Endothelial cell of umbilical vein (primary cell): ENCODE measurements at regions not wholly inside any gene's neighbourhood (a gene's known extent, or its start where the extent isn't known, plus 50 kb on each side); places are given as distances from the start of the nearest gene placed in this dataset.

Experiments used
- CTCF ChIP-seq, 2 donors: IDR thresholded peaks; 1 replicate in 1 of 2; 2 replicates in 1 of 2; pipeline ENCODE4 v1.5.1; 2011; ENCODE audit warnings: low read length in 2 of 2, mild to moderate bottlenecking in 2 of 2, moderate library complexity in 2 of 2, control low read depth in 1 of 2, inconsistent platforms in 1 of 2, low read depth in 1 of 2; ENCODE audit not compliant: insufficient read depth in 1 of 2; ENCODE audit errors: extremely low read depth in 1 of 2
- EZH2 ChIP-seq: IDR thresholded peaks from 2 replicates; pipeline ENCODE4 v1.6.1; 2012; ENCODE audit warnings: borderline replicate concordance, low read depth, mild to moderate bottlenecking, moderate library complexity, low read length, inconsistent platforms; ENCODE audit not compliant: severe bottlenecking
- MAX ChIP-seq: IDR thresholded peaks from 2 replicates; pipeline ENCODE4 v1.6.1; 2011; ENCODE audit not compliant: insufficient read depth, insufficient read length
- POLR2A ChIP-seq: IDR thresholded peaks from 2 replicates; pipeline ENCODE4 v1.6.1; 2012; ENCODE audit warnings: low read depth, mild to moderate bottlenecking, control low read depth, low read length
- POLR2AphosphoS5 ChIP-seq: IDR thresholded peaks from 2 replicates; pipeline ENCODE4 v1.6.1; 2012; ENCODE audit warnings: low read depth, mild to moderate bottlenecking, control low read depth, low read length, moderate library complexity; ENCODE audit not compliant: insufficient read depth

GRCh38 chr2:234630801-234631261 is 133.9 kb upstream of the ARL4C start:
- TF ChIP-seq POLR2AphosphoS5 (no peak), CTCF (IDR thresholded peaks at IDR 0.05; ENCODE audit: extremely low read depth in 1 of 2, insufficient read depth in 1 of 2, low read depth in 1 of 2, low read length in 2 of 2) (no peak), POLR2A (no peak), MAX (no peak), EZH2 (no peak)
